HL-60 (cell line): ENCODE measurements at regions not wholly inside any gene's neighbourhood (a gene's known extent, or its start where the extent isn't known, plus 50 kb on each side); places are given as distances from the start of the nearest gene placed in this dataset.

Experiments used
- DNase-seq, 2 experiments: peaks; one replicate each; pipeline ENCODE4 v3.0.0-alpha.2; 2010 to 2020; ENCODE audit warnings: low read depth in 1 of 2, low spot score in 1 of 2
- H3K27ac ChIP-seq: fragments of 250-450 bp; sonication (Bioruptor Pico); replicated peaks from 2 replicates; pipeline ENCODE4 v1.5.1; 2020; ENCODE audit warnings: mild to moderate bottlenecking, moderate library complexity
- H3K27me3 ChIP-seq: fragments of 250-450 bp; sonication (Bioruptor Pico); 2 replicates; pipeline ENCODE4 v1.5.1; 2021; ENCODE audit warnings: mild to moderate bottlenecking, moderate library complexity; ENCODE audit not compliant: insufficient read depth, poor library complexity, severe bottlenecking
- H3K4me3 ChIP-seq: replicated peaks from 2 replicates; pipeline ENCODE4 v1.5.1; 2011; ENCODE audit warnings: mild to moderate bottlenecking, control low read depth, low read length; ENCODE audit not compliant: insufficient read depth
- GABPA ChIP-seq: IDR thresholded peaks from 2 replicates; pipeline ENCODE4 v1.6.1; 2012; ENCODE audit warnings: low read depth
- POLR2AphosphoS5 ChIP-seq: IDR thresholded peaks from 2 replicates; pipeline ENCODE4 v1.6.1; 2012; ENCODE audit warnings: low read depth
- SPI1 ChIP-seq: IDR thresholded peaks from 2 replicates; pipeline ENCODE4 v1.6.1; 2012; ENCODE audit warnings: low read depth, mild to moderate bottlenecking, borderline replicate concordance
- TF ChIP-seq, protein P1 (sequence below): IDR thresholded peaks from one replicate; pipeline ENCODE4 v1.5.1; 2011; ENCODE audit warnings: low read length, control low read depth, inconsistent platforms; ENCODE audit not compliant: insufficient read depth
- TF ChIP-seq, protein P2 (sequence below): IDR thresholded peaks from 2 replicates; pipeline ENCODE4 v1.6.1; 2012; ENCODE audit warnings: low read depth; ENCODE audit not compliant: insufficient replicate concordance

DNA sequence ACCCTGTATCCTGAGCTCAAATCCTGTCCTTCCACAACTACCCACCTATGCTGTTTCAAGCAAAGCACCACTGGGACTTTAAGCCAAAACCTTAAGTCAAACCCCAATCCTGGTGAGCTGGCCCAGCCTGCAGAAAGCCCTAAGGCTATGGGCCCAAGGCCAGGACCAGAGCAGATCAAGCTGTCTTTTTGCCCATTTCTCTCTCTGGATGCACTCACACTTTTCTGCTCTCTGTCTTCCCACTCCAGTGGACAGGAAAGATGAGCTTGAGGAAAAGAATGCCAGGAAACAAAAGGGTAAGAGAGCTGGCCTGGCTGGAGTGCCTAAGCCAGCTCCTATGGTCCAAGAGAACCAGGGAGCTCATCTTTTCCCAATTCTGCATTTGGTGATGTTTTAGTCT, 284.3 kb upstream of the ISX start:
- no peak for DNase-seq
- TF ChIP-seq, protein P1, sequence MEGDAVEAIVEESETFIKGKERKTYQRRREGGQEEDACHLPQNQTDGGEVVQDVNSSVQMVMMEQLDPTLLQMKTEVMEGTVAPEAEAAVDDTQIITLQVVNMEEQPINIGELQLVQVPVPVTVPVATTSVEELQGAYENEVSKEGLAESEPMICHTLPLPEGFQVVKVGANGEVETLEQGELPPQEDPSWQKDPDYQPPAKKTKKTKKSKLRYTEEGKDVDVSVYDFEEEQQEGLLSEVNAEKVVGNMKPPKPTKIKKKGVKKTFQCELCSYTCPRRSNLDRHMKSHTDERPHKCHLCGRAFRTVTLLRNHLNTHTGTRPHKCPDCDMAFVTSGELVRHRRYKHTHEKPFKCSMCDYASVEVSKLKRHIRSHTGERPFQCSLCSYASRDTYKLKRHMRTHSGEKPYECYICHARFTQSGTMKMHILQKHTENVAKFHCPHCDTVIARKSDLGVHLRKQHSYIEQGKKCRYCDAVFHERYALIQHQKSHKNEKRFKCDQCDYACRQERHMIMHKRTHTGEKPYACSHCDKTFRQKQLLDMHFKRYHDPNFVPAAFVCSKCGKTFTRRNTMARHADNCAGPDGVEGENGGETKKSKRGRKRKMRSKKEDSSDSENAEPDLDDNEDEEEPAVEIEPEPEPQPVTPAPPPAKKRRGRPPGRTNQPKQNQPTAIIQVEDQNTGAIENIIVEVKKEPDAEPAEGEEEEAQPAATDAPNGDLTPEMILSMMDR = no peak
- TF ChIP-seq, protein P2, sequence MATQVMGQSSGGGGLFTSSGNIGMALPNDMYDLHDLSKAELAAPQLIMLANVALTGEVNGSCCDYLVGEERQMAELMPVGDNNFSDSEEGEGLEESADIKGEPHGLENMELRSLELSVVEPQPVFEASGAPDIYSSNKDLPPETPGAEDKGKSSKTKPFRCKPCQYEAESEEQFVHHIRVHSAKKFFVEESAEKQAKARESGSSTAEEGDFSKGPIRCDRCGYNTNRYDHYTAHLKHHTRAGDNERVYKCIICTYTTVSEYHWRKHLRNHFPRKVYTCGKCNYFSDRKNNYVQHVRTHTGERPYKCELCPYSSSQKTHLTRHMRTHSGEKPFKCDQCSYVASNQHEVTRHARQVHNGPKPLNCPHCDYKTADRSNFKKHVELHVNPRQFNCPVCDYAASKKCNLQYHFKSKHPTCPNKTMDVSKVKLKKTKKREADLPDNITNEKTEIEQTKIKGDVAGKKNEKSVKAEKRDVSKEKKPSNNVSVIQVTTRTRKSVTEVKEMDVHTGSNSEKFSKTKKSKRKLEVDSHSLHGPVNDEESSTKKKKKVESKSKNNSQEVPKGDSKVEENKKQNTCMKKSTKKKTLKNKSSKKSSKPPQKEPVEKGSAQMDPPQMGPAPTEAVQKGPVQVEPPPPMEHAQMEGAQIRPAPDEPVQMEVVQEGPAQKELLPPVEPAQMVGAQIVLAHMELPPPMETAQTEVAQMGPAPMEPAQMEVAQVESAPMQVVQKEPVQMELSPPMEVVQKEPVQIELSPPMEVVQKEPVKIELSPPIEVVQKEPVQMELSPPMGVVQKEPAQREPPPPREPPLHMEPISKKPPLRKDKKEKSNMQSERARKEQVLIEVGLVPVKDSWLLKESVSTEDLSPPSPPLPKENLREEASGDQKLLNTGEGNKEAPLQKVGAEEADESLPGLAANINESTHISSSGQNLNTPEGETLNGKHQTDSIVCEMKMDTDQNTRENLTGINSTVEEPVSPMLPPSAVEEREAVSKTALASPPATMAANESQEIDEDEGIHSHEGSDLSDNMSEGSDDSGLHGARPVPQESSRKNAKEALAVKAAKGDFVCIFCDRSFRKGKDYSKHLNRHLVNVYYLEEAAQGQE = no peak
- no peak for TF ChIP-seq POLR2AphosphoS5
- TF ChIP-seq GABPA = no peak
- TF ChIP-seq SPI1 = no peak
- no peaks in the 10 kb centered on the region for H3K27me3 ChIP-seq
- no peak overlapping the region for H3K27ac ChIP-seq
- H3K4me3 ChIP-seq = no peak overlapping the region

DNA sequence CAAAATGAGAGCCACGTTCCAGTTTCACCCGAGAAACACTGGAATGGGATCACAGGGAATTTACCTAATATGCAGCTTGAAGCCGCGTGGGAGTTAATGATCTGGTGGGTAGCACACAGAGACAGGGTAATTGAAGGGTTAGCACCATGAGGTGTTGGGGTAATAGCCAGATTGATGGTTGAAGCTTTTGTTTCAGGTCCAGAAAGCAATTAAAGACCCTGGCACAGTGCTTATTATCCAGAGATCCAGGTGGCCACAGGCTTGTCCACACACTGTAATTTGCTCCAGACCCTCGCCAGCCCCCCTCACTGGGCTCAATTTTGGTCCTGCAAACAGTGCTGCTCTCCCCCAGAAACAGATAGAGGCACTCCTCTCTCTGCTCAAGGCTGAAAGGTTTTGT, 282.5 kb upstream of the ISX start:
- no peak for DNase-seq
- H3K27ac ChIP-seq = no peak overlapping the region
- H3K4me3 ChIP-seq = no peak overlapping the region
- no peaks in the 10 kb centered on the region for H3K27me3 ChIP-seq
- TF ChIP-seq, protein P1 = no peak
- no peak for TF ChIP-seq SPI1
- no peak for TF ChIP-seq POLR2AphosphoS5
- TF ChIP-seq, protein P2 = no peak
- no peak for TF ChIP-seq GABPA

DNA sequence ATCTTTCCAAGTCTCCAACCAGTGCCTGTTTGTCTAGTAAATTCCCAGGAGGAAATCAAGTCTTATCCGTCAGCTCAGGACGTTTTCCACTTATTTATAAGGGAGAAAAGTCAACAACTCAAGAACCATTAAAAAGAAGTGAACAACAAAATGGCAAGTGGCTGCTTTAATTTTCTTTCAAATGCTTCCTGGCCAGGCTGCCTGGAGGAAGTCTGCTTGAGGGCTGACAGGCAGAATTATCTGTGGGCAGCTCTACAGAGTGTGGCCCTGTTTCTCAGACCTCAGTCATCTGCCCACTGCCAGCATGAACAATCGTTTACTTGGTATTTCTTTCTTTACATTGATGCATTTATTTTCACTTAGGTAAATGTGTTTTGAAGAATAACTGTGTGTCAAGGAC, 281.9 kb upstream of the ISX start:
- TF ChIP-seq, protein P2 = no peak
- TF ChIP-seq GABPA (no peak), SPI1 (no peak), POLR2AphosphoS5 (no peak)
- TF ChIP-seq, protein P1 = no peak
- no peak for DNase-seq

More for the DNA sequence above, 281.9 kb upstream of the ISX start:
- no peak overlapping the region for H3K27ac ChIP-seq
- H3K4me3 ChIP-seq = no peak overlapping the region
- H3K27me3 ChIP-seq = no peaks in the 10 kb centered on the region
